ENCODE measurements at regions not wholly inside any gene's neighbourhood (a gene's known extent, or its start where the extent isn't known, plus 50 kb on each side); places are given as distances from the start of the nearest gene placed in this dataset.
A peak's percentile ranks its signal among the peaks of the same experiment; 100 is the strongest.

DNA sequence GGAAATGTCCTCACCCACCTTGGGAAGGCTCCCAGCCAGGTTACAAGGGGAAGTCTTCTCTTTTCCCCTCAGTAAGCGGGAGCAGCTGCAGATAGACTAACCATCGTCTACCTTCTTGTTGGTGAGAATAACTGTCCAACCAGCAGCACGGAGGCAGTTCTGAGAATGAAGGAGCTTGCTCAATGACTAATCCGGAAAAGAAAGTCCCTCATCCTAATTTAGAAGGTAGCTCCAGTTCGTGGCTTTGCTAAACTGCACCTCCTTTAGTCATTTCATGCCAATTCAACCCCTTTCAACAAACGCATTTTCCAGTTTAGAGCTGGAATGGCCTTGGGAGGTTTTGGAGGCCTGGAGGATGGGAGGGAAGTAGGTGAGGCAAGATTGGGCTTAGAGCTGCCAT is 527.4 kb upstream of the PROK2 start:
- DNase-seq, result no peak
- no peak overlapping the region for H3K4me3 ChIP-seq
- H3K9me3 ChIP-seq, result no peaks in the 10 kb centered on the region
- H3K27me3 ChIP-seq, result no peaks in the 10 kb centered on the region
- H3K36me3 ChIP-seq, result no peaks in the 10 kb centered on the region

DNA sequence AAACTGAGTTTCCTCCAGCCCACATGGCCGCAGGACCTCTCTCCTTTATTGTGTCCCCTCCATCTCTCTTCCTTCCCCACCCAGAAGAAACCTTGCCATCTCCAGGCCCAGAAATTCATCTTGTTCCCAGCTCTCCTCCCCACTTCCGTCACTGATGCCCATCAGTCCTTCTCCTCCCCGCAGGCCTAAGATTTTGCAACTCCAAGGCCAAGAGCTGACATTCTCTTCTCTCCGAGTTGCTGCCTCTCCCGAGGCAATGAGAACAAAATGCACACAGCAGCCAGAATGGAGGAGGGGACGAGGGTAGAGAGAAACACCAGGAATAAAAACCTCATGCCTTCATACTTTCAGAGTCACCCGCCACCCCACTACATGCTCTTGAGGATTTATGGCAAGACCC is 526.5 kb upstream of the PROK2 start:
- Histone ChIP-seq H3K9me3 (no peaks in the 10 kb centered on the region), H3K36me3 (no peaks in the 10 kb centered on the region)

GRCh38 chr3:72310419-72311380 is 525.8 kb upstream of the PROK2 start:
- H3K9me3 ChIP-seq, result no peaks in the 10 kb centered on the region
- H3K4me3 ChIP-seq, result no peak overlapping the region
- H3K27me3 ChIP-seq, result no peaks in the 10 kb centered on the region
- no peaks in the 10 kb centered on the region for H3K36me3 ChIP-seq
- peak; percentile 24 for DNase-seq

More for the DNA sequence above, 526.5 kb upstream of the PROK2 start:
- no peaks in the 10 kb centered on the region for H3K27me3 ChIP-seq
- DNase-seq, result no peak
- no peak overlapping the region for H3K4me3 ChIP-seq

- Histone ChIP-seq H3K9me3 (no peaks in the 10 kb centered on the region), H3K27me3 (no peaks in the 10 kb centered on the region), H3K4me3 (no peak overlapping the region), H3K36me3 (no peaks in the 10 kb centered on the region)
- no peak for DNase-seq
These were observed 524.9 kb upstream of the PROK2 start for GRCh38 chr3:72309661-72310418.

DNA sequence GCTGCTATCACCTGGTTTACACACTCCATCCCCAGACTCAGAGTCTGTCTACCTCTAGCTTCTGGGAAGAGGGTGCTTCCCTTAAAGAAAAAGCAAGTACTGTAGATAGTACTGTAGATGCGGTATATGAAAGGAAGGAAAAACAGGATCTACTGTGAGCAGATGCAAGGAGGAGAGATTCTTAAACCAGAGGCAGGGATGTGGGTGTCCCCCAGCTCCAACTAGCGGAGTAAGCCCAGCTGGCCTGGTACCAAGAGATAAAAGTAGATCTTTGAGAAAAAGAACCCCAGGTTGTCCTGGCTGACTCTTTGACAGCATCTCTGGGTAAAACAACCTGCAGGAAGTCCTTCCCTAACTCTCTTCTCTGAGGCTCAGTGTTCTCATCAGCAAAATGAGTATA is 523.7 kb upstream of the PROK2 start:
- Histone ChIP-seq H3K9me3 (no peaks in the 10 kb centered on the region), H3K36me3 (no peaks in the 10 kb centered on the region), H3K4me3 (no peak overlapping the region), H3K27me3 (no peaks in the 10 kb centered on the region)
- no peak for DNase-seq

GRCh38 chr3:72307438-72308115 is 522.6 kb upstream of the PROK2 start:
- Histone ChIP-seq H3K4me3 (no peak overlapping the region), H3K9me3 (no peaks in the 10 kb centered on the region), H3K27me3 (no peaks in the 10 kb centered on the region), H3K36me3 (no peaks in the 10 kb centered on the region)
- DNase-seq, result no peak

- H3K4me3 ChIP-seq, result no peak overlapping the region
- no peaks in the 10 kb centered on the region for H3K36me3 ChIP-seq
- H3K9me3 ChIP-seq, result no peaks in the 10 kb centered on the region
- H3K27me3 ChIP-seq, result no peaks in the 10 kb centered on the region
- no peak for DNase-seq
These were observed 521.9 kb upstream of the PROK2 start for GRCh38 chr3:72306800-72307341.

DNA sequence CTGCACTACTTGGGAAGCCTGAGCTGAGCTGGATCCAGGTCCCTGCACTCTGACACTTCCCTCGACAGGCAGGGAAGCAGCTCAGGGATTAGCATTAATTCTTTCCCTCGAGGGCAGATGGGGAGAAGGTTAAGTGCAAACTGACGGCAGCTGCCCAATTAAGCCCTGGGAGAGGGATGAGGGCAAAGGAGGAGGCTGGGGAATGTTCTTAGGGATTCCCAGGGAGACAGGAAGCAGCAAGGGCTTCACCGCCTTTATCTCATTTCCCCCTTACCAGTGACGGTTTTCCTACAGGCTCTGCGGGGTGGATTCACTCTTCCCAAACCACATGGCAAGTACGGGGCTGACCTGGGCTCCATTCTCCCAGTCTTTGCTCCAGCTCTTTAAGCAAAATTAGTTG is 519.0 kb upstream of the PROK2 start:
- DNase-seq, result no peak
- Histone ChIP-seq H3K4me3 (no peak overlapping the region), H3K9me3 (no peaks in the 10 kb centered on the region), H3K27me3 (no peaks in the 10 kb centered on the region), H3K36me3 (no peaks in the 10 kb centered on the region)

GRCh38 chr3:72301779-72302178 is 516.8 kb upstream of the PROK2 start:
- Histone ChIP-seq H3K27me3 (no peaks in the 10 kb centered on the region), H3K9me3 (no peaks in the 10 kb centered on the region), H3K36me3 (no peaks in the 10 kb centered on the region), H3K4me3 (no peak overlapping the region)
- no peak for DNase-seq

- H3K9me3 ChIP-seq, result no peaks in the 10 kb centered on the region
- DNase-seq, result no peak
- H3K36me3 ChIP-seq, result no peaks in the 10 kb centered on the region
- H3K27me3 ChIP-seq, result no peaks in the 10 kb centered on the region
- H3K4me3 ChIP-seq, result no peak overlapping the region
These were observed 515.7 kb upstream of the PROK2 start for GRCh38 chr3:72300621-72301020.

- H3K27me3 ChIP-seq, result no peaks in the 10 kb centered on the region
- no peaks in the 10 kb centered on the region for H3K9me3 ChIP-seq
- DNase-seq, result no peak
- H3K4me3 ChIP-seq, result no peak overlapping the region
- H3K36me3 ChIP-seq, result no peaks in the 10 kb centered on the region
These were observed 514.9 kb upstream of the PROK2 start for GRCh38 chr3:72299823-72300222.

- Histone ChIP-seq H3K4me3 (no peak overlapping the region), H3K36me3 (no peaks in the 10 kb centered on the region), H3K27me3 (no peaks in the 10 kb centered on the region), H3K9me3 (no peaks in the 10 kb centered on the region)
- peak; percentile 69 for DNase-seq
These were observed 514.4 kb upstream of the PROK2 start for GRCh38 chr3:72299321-72299802.

- H3K36me3 ChIP-seq, result no peaks in the 10 kb centered on the region
- no peak overlapping the region for H3K4me3 ChIP-seq
- no peaks in the 10 kb centered on the region for H3K9me3 ChIP-seq
- H3K27me3 ChIP-seq, result no peaks in the 10 kb centered on the region
- DNase-seq, result no peak
These were observed 513.5 kb upstream of the PROK2 start for GRCh38 chr3:72298201-72299152.

- no peak overlapping the region for H3K4me3 ChIP-seq
These were observed 512.5 kb upstream of the PROK2 start for GRCh38 chr3:72297481-72297880.

DNA sequence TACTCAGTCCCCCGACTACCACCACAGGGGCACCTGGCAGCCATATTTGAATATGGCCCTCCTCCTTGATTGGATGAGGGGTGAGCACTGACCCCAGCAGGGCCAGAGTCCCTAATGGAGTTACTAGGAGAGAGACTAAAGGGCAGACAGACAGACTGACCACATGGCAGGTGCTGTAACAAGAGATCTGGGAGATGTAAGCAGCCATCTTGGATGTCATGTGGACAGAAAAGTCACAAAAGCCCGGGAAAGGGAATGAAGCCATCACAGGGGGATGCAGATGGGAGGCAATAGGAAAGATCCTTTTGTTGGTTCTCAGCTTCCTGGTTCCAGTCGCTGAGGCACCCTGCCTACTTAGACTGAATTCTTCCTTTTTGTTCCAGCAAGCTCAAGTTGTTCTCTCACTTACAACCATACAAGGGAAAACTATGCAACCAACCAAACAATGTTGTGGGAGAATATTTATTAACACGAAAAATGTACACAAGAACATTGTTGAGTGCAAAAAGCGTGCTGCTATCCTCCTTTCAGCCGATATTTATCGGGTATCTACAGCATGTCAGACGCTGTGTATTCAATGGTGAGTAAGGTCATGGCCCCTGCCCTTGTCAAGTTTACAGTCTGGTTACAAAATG is 511.6 kb upstream of the PROK2 start:
- DNase-seq, result no peak
- Histone ChIP-seq H3K4me3 (no peak overlapping the region), H3K27me3 (no peaks in the 10 kb centered on the region), H3K36me3 (no peaks in the 10 kb centered on the region), H3K9me3 (no peaks in the 10 kb centered on the region)

More at GRCh38 chr3:72297481-72297880, 512.5 kb upstream of the PROK2 start:
- DNase-seq, result no peak
- Histone ChIP-seq H3K27me3 (no peaks in the 10 kb centered on the region), H3K9me3 (no peaks in the 10 kb centered on the region), H3K36me3 (no peaks in the 10 kb centered on the region)
